ENCODE measurements at regions not wholly inside any gene's neighbourhood (a gene's known extent, or its start where the extent isn't known, plus 50 kb on each side); places are given as distances from the start of the nearest gene placed in this dataset.

- Mint-ChIP-seq H3K27me3 (ENCODE audit: insufficient read depth, low read depth, poor library complexity) (peaks cover 3% of the 10 kb centered on the region), H3K27ac (no peak overlapping the region), H3K4me3 (no peak overlapping the region), H3K9me3 (0 out of 3 replicates have a peak, but pooled peaks cover 6% of the 10 kb centered on the region), H3K36me3 (ENCODE audit: low read depth) (no peaks in the 10 kb centered on the region), H3K4me1 (peaks cover 3% of the 10 kb centered on the region; the same call in 2 of the 3 replicates)
- DNase-seq (ENCODE audit: low spot score) (no peak), ATAC-seq (no peak)
- no peaks in the 10 kb centered on the region for H3K9me2 ChIP-seq (ENCODE audit: insufficient read depth)
- no peaks in the 10 kb centered on the region for H3F3A ChIP-seq (replicated peaks; ENCODE audit: low read depth)
- H3K79me2 ChIP-seq (replicated peaks; ENCODE audit: insufficient read depth), result no peaks in the 10 kb centered on the region
- no peak overlapping the region for H3K4me2 ChIP-seq
- no peak overlapping the region for H3K27ac ChIP-seq (ENCODE audit: low read depth)
- no peaks in the 10 kb centered on the region for H3K36me3 ChIP-seq (ENCODE audit: insufficient read depth)
- TF ChIP-seq NANOG (IDR thresholded peaks at IDR 0.05; ENCODE audit: borderline replicate concordance) (no peak), ZNF114 (CRISPR knock-in tag; IDR thresholded peaks at IDR 0.05) (no peak), STAT1 (IDR thresholded peaks at IDR 0.05; ENCODE audit: unreplicated experiment) (no peak), EZH2 (IDR thresholded peaks at IDR 0.05; ENCODE audit: low read depth, unreplicated experiment) (no peak), CREB1 (CRISPR knock-in tag; IDR thresholded peaks at IDR 0.05; ENCODE audit: low read depth) (no peak), ETS1 (IDR thresholded peaks at IDR 0.05) (no peak), ZNF331 (CRISPR knock-in tag; IDR thresholded peaks at IDR 0.05; ENCODE audit: low read depth) (no peak), JUNB (IDR thresholded peaks at IDR 0.05; ENCODE audit: unreplicated experiment) (no peak), CTCF (conservative IDR thresholded peaks at IDR 0.05; ENCODE audit: low read depth in 2 of 2) (no peak), REST (IDR thresholded peaks at IDR 0.05; ENCODE audit: unreplicated experiment) (no peak), EZH2phosphoT487 (IDR thresholded peaks at IDR 0.05; ENCODE audit: unreplicated experiment) (no peak), POLR2AphosphoS5 (IDR thresholded peaks at IDR 0.05; ENCODE audit: low read depth) (no peak), ZNF462 (CRISPR knock-in tag; IDR thresholded peaks at IDR 0.05) (no peak)
- no peaks in the 10 kb centered on the region for H4K20me1 ChIP-seq (replicated peaks; ENCODE audit: insufficient read depth)
- H3K4me3 ChIP-seq, result no peak overlapping the region
- H3K27me3 ChIP-seq (ENCODE audit: insufficient read depth), result no peaks in the 10 kb centered on the region
- H3K4me1 ChIP-seq (ENCODE audit: insufficient read depth), result no peaks in the 10 kb centered on the region; the same call in 1 of the 2 replicates
- no peak overlapping the region for H2AFZ ChIP-seq
These were observed 101.7 kb downstream of the DDX1 start for GRCh38 chr2:15693382-15693781.

All from GM23338 (cell line).